ENCODE measurements at regions not wholly inside any gene's neighbourhood (a gene's known extent, or its start where the extent isn't known, plus 50 kb on each side); places are given as distances from the start of the nearest gene placed in this dataset.
"Not testable (repeated sequence)": the region's sequence is repeated elsewhere in the genome, so short reads cannot be mapped to it uniquely, and the experiment has no call there.

GRCh38 chr1:55298167-55298894, 83.2 kb upstream of the USP24 start:
- H3K4me3 Mint-ChIP-seq: no peak overlapping the region
- Histone ChIP-seq H2BK120ac (ENCODE audit: low read depth, low read length, poor library complexity, severe bottlenecking) (no peak overlapping the region), H3K4ac (ENCODE audit: low read depth, low read length) (no peak overlapping the region), H2BK20ac (ENCODE audit: low read depth, low read length, poor library complexity, severe bottlenecking) (no peak overlapping the region), H2AK5ac (ENCODE audit: insufficient read length, low read length) (no peak overlapping the region), H3K4me1 (ENCODE audit: insufficient read depth, low read length) (no peaks in the 10 kb centered on the region), H2BK15ac (ENCODE audit: low read depth, low read length) (no peak overlapping the region), H4K8ac (replicated peaks; ENCODE audit: insufficient read length, low read depth, low read length) (no peak overlapping the region), H4K91ac (ENCODE audit: insufficient read length, low read depth, low read length) (no peak overlapping the region), H3K79me2 (ENCODE audit: insufficient read depth, low read length) (no peaks in the 10 kb centered on the region), H3K56ac (ENCODE audit: insufficient read length, low read depth, low read length) (no peak overlapping the region), H4K20me1 (ENCODE audit: control insufficient read depth, insufficient read depth, insufficient read length) (no peaks in the 10 kb centered on the region), H3K27ac (ENCODE audit: insufficient read length, low read depth, low read length) (no peak overlapping the region), H3T11ph (ENCODE audit: low read length) (no peak overlapping the region), H2BK5ac (ENCODE audit: insufficient read length, low read length) (no peak overlapping the region), H3K18ac (ENCODE audit: insufficient read length, low read depth, low read length) (no peak overlapping the region), H3K9me3 (ENCODE audit: control insufficient read depth, low read depth, low read length) (no peaks in the 10 kb centered on the region), H2AFZ (ENCODE audit: low read length) (no peak overlapping the region), H4K5ac (ENCODE audit: insufficient read length, low read depth, low read length) (no peak overlapping the region), H3K4me2 (ENCODE audit: insufficient read depth, insufficient read length, low read length) (no peak overlapping the region), H2BK12ac (ENCODE audit: insufficient read length, low read depth, low read length) (no peak overlapping the region), H3K27me3 (ENCODE audit: insufficient read depth, low read length) (no peaks in the 10 kb centered on the region), H3K23me2 (ENCODE audit: insufficient read length, low read depth, low read length, poor library complexity, severe bottlenecking) (no peaks in the 10 kb centered on the region), H3K79me1 (ENCODE audit: insufficient read depth, low read depth, low read length, poor library complexity, severe bottlenecking) (no peaks in the 10 kb centered on the region), H3K14ac (ENCODE audit: insufficient read depth, low read length) (no peak overlapping the region), H3K23ac (ENCODE audit: insufficient read length, low read depth, low read length) (no peak overlapping the region), H3K9ac (ENCODE audit: extremely low read depth, insufficient read length, low read length) (no peak overlapping the region)
- peaks cover 10 to 14% of the 10 kb centered on the region in 2 experiments for H3K4me1 Mint-ChIP-seq
- no peak for TF ChIP-seq CTCF (conservative IDR thresholded peaks at IDR 0.05)
- H3K9me3 Mint-ChIP-seq: peaks cover 8 to 9% of the 10 kb centered on the region in 2 experiments; a peak in 4 of 5 replicates
- H3K27me3 Mint-ChIP-seq (ENCODE audit: low read depth): peaks cover 11% of the 10 kb centered on the region
- peaks cover 0 to 3% (median 1%) of the 10 kb centered on the region in 3 experiments; a peak in 3 of 7 replicates for H3K36me3 Mint-ChIP-seq (ENCODE audit: insufficient read depth in 1 of 3, low read depth in 3 of 3)
- DNase-seq: no peak
- H3K27ac Mint-ChIP-seq: 0 out of 7 replicates have a peak overlapping the region, but pooled peaks of 1 of the 3 experiments have one; percentile 0
- no CpG with 5 or more reads among the region's 10 CpGs for WGBS (ENCODE audit: extremely low coverage, insufficient read length, low lambda C conversion rate)

GRCh38 chr1:55296247-55296646, 81.1 kb upstream of the USP24 start:
- H3K27ac Mint-ChIP-seq; H3K9me3 Mint-ChIP-seq; H2BK120ac ChIP-seq (ENCODE audit: low read depth, low read length, poor library complexity, severe bottlenecking); H3K23ac ChIP-seq (ENCODE audit: insufficient read length, low read depth, low read length); H2AFZ ChIP-seq (ENCODE audit: low read length); H3K18ac ChIP-seq (ENCODE audit: insufficient read length, low read depth, low read length); H3K27me3 Mint-ChIP-seq (ENCODE audit: low read depth); H4K91ac ChIP-seq (ENCODE audit: insufficient read length, low read depth, low read length); H3K36me3 Mint-ChIP-seq (ENCODE audit: insufficient read depth in 1 of 3, low read depth in 3 of 3); H2BK20ac ChIP-seq (ENCODE audit: low read depth, low read length, poor library complexity, severe bottlenecking); H4K20me1 ChIP-seq (ENCODE audit: control insufficient read depth, insufficient read depth, insufficient read length); H3K4me3 Mint-ChIP-seq; H4K5ac ChIP-seq (ENCODE audit: insufficient read length, low read depth, low read length); H3K4me2 ChIP-seq (ENCODE audit: insufficient read depth, insufficient read length, low read length); DNase-seq; H3K27ac ChIP-seq (ENCODE audit: insufficient read length, low read depth, low read length); H3K79me2 ChIP-seq (ENCODE audit: insufficient read depth, low read length); H4K8ac ChIP-seq (replicated peaks; ENCODE audit: insufficient read length, low read depth, low read length); H3K79me1 ChIP-seq (ENCODE audit: insufficient read depth, low read depth, low read length, poor library complexity, severe bottlenecking); H3K4me1 ChIP-seq (ENCODE audit: insufficient read depth, low read length); H3T11ph ChIP-seq (ENCODE audit: low read length); H3K14ac ChIP-seq (ENCODE audit: insufficient read depth, low read length); H3K4ac ChIP-seq (ENCODE audit: low read depth, low read length); H2BK15ac ChIP-seq (ENCODE audit: low read depth, low read length); H2AK5ac ChIP-seq (ENCODE audit: insufficient read length, low read length); H3K56ac ChIP-seq (ENCODE audit: insufficient read length, low read depth, low read length); H3K9ac ChIP-seq (ENCODE audit: extremely low read depth, insufficient read length, low read length); H3K23me2 ChIP-seq (ENCODE audit: insufficient read length, low read depth, low read length, poor library complexity, severe bottlenecking); H2BK5ac ChIP-seq (ENCODE audit: insufficient read length, low read length); H3K9me3 ChIP-seq (ENCODE audit: control insufficient read depth, low read depth, low read length); H3K27me3 ChIP-seq (ENCODE audit: insufficient read depth, low read length); H2BK12ac ChIP-seq (ENCODE audit: insufficient read length, low read depth, low read length): not testable (repeated sequence)
- WGBS (ENCODE audit: extremely low coverage, insufficient read length, low lambda C conversion rate): no CpG with 5 or more reads among the region's 6 CpGs
- H3K4me1 Mint-ChIP-seq: peaks cover 10 to 12% of the 10 kb centered on the region in 2 experiments

Data from H9 (cell line).